Esophagus (tissue), 2 donors: ENCODE measurements at regions not wholly inside any gene's neighbourhood (a gene's known extent, or its start where the extent isn't known, plus 50 kb on each side); places are given as distances from the start of the nearest gene placed in this dataset.
"Not testable (repeated sequence)": the region's sequence is repeated elsewhere in the genome, so short reads cannot be mapped to it uniquely, and the experiment has no call there.

Source experiments
- H3K27ac ChIP-seq, 2 donors: one replicate each; pipeline ENCODE4 v1.5.1; 2013; ENCODE audit warnings: low read depth in 2 of 2, mild to moderate bottlenecking in 2 of 2, inconsistent platforms in 1 of 2, low read length in 1 of 2, moderate library complexity in 1 of 2
- H3K27me3 ChIP-seq, 2 donors: one replicate each; pipeline ENCODE4 v1.6.1; 2013; ENCODE audit warnings: low read length in 2 of 2, control low read depth in 1 of 2, mild to moderate bottlenecking in 1 of 2; ENCODE audit not compliant: insufficient read depth in 2 of 2, control insufficient read depth in 1 of 2
- H3K36me3 ChIP-seq, 2 donors: one replicate each; pipeline ENCODE4 v1.6.1; 2013; ENCODE audit warnings: low read length in 1 of 2; ENCODE audit not compliant: control insufficient read depth in 2 of 2, insufficient read depth in 2 of 2
- H3K4me1 ChIP-seq, 2 donors: one replicate each; pipeline ENCODE4 v1.6.1; 2013; ENCODE audit warnings: low read length in 1 of 2; ENCODE audit not compliant: control insufficient read depth in 2 of 2, insufficient read depth in 2 of 2
- H3K4me3 ChIP-seq, 2 donors: one replicate each; pipeline ENCODE4 v1.5.1; 2013; ENCODE audit warnings: low read length in 2 of 2, mild to moderate bottlenecking in 2 of 2, low read depth in 1 of 2, moderate library complexity in 1 of 2
- H3K9me3 ChIP-seq, 2 donors: one replicate each; pipeline ENCODE4 v1.6.1; 2013; ENCODE audit warnings: mild to moderate bottlenecking in 2 of 2, low read depth in 1 of 2, low read length in 1 of 2, moderate library complexity in 1 of 2; ENCODE audit not compliant: control insufficient read depth in 2 of 2, insufficient read depth in 1 of 2
- WGBS, 2 donors: extraction: QIAGEN DNeasy Blood & Tissue Kit; methylation state at CpG; one replicate each; pipeline ENCODE4 v1.1.7; 2013; 5-methylcytosine and 5-hydroxymethylcytosine counted together
- donor health status: healthy with polysubstance abuse.
- donor health status: Bipolar disorder and iron deficiency.

DNA sequence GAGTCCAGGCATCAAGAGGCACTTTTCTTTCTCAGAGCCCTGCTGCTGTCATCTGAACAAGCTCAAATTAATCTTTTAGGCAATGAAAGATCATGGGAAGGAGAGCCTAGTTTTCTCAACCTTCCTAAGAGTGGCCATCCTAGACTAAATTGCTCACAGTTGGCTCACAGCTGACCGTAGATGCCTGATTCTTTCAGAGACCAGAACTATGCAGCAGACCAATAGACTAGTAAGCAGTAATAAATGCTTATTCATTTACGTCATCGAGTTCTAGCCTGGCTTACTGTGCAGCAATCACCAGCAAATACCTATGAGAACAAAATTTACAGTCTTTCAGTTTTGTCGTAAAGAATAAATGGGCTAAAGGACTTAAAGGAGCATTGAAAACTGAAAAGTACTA is 602.9 kb upstream of the GHITM start:
- Histone ChIP-seq H3K36me3 (no peaks in the 10 kb centered on the region), H3K4me3 (no peak overlapping the region), H3K27me3 (no peaks in the 10 kb centered on the region), H3K27ac (no peak overlapping the region), H3K9me3 (no peaks in the 10 kb centered on the region), H3K4me1 (no peaks in the 10 kb centered on the region)
- 93 to 96% methylated on average over 4 of the region's 4 CpGs for WGBS, 2 donors

GRCh38 chr10:83538047-83538446 is 601.3 kb upstream of the GHITM start:
- no peaks in the 10 kb centered on the region for H3K36me3 ChIP-seq
- no peaks in the 10 kb centered on the region for H3K4me1 ChIP-seq
- H3K4me3 ChIP-seq: no peak overlapping the region
- no peaks in the 10 kb centered on the region for H3K27me3 ChIP-seq
- H3K27ac ChIP-seq: no peak overlapping the region
- no peaks in the 10 kb centered on the region for H3K9me3 ChIP-seq

- Histone ChIP-seq H3K36me3 (no peaks in the 10 kb centered on the region), H3K27ac (no peak overlapping the region), H3K27me3 (no peaks in the 10 kb centered on the region), H3K4me1 (no peaks in the 10 kb centered on the region), H3K4me3 (no peak overlapping the region), H3K9me3 (no peaks in the 10 kb centered on the region)
- whole genome bisulfite sequencing, 2 donors: 48 to 55% methylated on average over 2 of the region's 2 CpGs
Measured at GRCh38 chr10:83539528-83540308, 599.6 kb upstream of the GHITM start.

GRCh38 chr10:83541046-83541445 is 598.3 kb upstream of the GHITM start:
- Histone ChIP-seq H3K4me3 (no peak overlapping the region), H3K9me3 (no peaks in the 10 kb centered on the region), H3K27ac (no peak overlapping the region), H3K36me3 (no peaks in the 10 kb centered on the region), H3K27me3 (no peaks in the 10 kb centered on the region), H3K4me1 (no peaks in the 10 kb centered on the region)
- WGBS, 2 donors: 12 to 18% methylated on average over 1 of the region's 1 CpG

- no peaks in the 10 kb centered on the region for H3K4me1 ChIP-seq
Measured at GRCh38 chr10:83542774-83543411, 596.4 kb upstream of the GHITM start.

DNA sequence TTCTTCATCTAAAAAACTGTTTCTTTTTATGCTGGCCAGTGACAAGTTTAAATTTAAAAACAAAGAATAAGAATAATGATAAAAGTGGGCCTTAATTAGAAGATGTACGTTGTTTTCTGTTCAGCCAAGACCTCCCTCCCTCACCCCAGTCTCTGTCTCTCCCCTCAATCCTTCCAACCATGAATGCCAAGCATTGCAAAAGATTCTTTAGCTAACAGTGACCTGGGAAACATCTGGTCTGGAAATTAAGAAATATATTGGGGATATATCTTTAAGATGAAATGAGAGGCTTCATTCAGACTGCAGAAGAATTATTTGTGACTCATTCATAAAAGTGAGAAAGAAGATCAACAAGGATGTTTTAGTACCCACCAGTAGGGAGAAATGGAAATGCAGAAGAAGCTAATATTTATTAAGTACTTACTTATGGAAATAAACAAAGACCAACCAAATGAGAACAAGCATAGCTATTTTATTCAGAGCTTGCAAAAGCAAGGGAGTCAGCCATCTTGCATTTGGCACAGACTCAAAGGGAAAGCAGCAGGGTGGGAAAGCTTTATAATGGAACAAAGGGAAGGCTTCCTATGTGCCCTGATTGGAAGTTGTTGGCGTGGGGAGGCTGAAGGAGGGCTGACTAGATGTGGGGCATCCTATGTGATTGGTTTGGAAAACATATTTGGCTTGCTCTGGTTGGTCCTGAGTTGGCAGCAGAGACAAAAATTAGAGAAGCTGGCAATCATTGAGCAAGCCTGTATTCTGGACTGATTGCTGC is 595.4 kb upstream of the GHITM start:
- 65 to 74% methylated on average over 2 of the region's 2 CpGs for WGBS, 2 donors
- H3K9me3 ChIP-seq: no peaks in the 10 kb centered on the region
- no peak overlapping the region for H3K27ac ChIP-seq
- H3K4me1 ChIP-seq: no peaks in the 10 kb centered on the region
- H3K27me3 ChIP-seq: no peaks in the 10 kb centered on the region
- H3K4me3 ChIP-seq: no peak overlapping the region
- H3K36me3 ChIP-seq: no peaks in the 10 kb centered on the region

More at GRCh38 chr10:83542774-83543411, 596.4 kb upstream of the GHITM start:
- H3K27me3 ChIP-seq: no peaks in the 10 kb centered on the region
- H3K9me3 ChIP-seq: no peaks in the 10 kb centered on the region
- H3K4me3 ChIP-seq: no peak overlapping the region
- H3K36me3 ChIP-seq: no peaks in the 10 kb centered on the region
- H3K27ac ChIP-seq: no peak overlapping the region
- WGBS, 2 donors: 66 to 68% methylated on average over 4 of the region's 4 CpGs

- H3K27ac ChIP-seq: no peak overlapping the region
- WGBS, 2 donors: 3 to 8% methylated on average over 4 of the region's 4 CpGs
- H3K27me3 ChIP-seq: no peaks in the 10 kb centered on the region
- H3K4me1 ChIP-seq: no peaks in the 10 kb centered on the region
- no peaks in the 10 kb centered on the region for H3K36me3 ChIP-seq
- H3K4me3 ChIP-seq: no peak overlapping the region
- no peaks in the 10 kb centered on the region for H3K9me3 ChIP-seq
Measured at GRCh38 chr10:83545901-83546391, 593.4 kb upstream of the GHITM start.

GRCh38 chr10:83551190-83551589 is 588.1 kb upstream of the GHITM start:
- H3K27me3 ChIP-seq, H3K27ac ChIP-seq, H3K36me3 ChIP-seq, H3K9me3 ChIP-seq, H3K4me1 ChIP-seq, H3K4me3 ChIP-seq: not testable (repeated sequence)
- WGBS, 2 donors: 91 to 94% methylated on average over 5 of the region's 5 CpGs

DNA sequence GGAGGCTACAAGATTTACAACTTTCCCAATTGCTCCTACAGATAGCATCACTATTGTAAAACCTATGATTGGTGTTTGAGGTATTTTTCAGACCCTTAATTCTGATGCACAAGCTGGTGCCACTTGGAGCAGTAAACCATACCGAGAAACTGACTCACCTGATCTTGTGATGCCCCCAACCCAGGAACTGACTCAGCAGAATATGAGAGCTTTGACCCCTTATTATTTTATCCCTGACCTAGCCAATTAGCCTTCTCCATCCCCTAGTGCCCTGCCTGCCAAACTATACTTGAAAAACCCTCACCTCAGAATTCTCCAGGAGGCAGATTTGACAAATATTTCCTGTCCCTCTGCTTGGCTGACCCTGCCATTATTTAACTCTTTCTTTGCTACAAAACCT is 585.9 kb upstream of the GHITM start:
- H3K9me3 ChIP-seq: no peaks in the 10 kb centered on the region
- WGBS, 2 donors: 63 to 83% methylated on average over 1 of the region's 1 CpG
- H3K27ac ChIP-seq: no peak overlapping the region
- H3K4me3 ChIP-seq: no peak overlapping the region
- H3K36me3 ChIP-seq: no peaks in the 10 kb centered on the region
- no peaks in the 10 kb centered on the region for H3K27me3 ChIP-seq
- no peaks in the 10 kb centered on the region for H3K4me1 ChIP-seq
